Neural cell (in vitro differentiated cells): ENCODE measurements at regions not wholly inside any gene's neighbourhood (a gene's known extent, or its start where the extent isn't known, plus 50 kb on each side); places are given as distances from the start of the nearest gene placed in this dataset.
A peak's percentile ranks its signal among the peaks of the same experiment; 100 is the strongest.

Experiments
- H2AFZ ChIP-seq: fragments of 200-600, 300-800 bp; sonication (generic), shearing (Covaris generic); 2 replicates; pipeline ENCODE4 v1.6.0; 2014; ENCODE audit warnings: low read depth, mild to moderate bottlenecking, antibody characterized with exemption, low read length, moderate library complexity
- H3F3A ChIP-seq: fragments of 200-600 bp; shearing (Covaris generic); 2 replicates; pipeline ENCODE4 v1.6.1; 2016; ENCODE audit warnings: mild to moderate bottlenecking, moderate library complexity, mixed read lengths, antibody characterized with exemption, low read length; ENCODE audit not compliant: insufficient read depth, poor library complexity, severe bottlenecking
- H3K27ac ChIP-seq: fragments of 200-600, 300-800 bp; sonication (generic), shearing (Covaris generic); 2 replicates; pipeline ENCODE4 v1.5.1; 2014; ENCODE audit warnings: mild to moderate bottlenecking, low read length, moderate library complexity
- H3K27me3 ChIP-seq: fragments of 300-800, 200-600 bp; sonication (generic), shearing (Covaris generic); 2 replicates; pipeline ENCODE4 v1.6.0; 2014; ENCODE audit warnings: mild to moderate bottlenecking, low read depth, low read length, moderate library complexity; ENCODE audit not compliant: insufficient read depth
- H3K36me3 ChIP-seq: fragments of 300-800, 200-600 bp; sonication (generic), shearing (Covaris generic); 2 replicates; pipeline ENCODE4 v1.5.1; 2014; ENCODE audit warnings: mild to moderate bottlenecking, antibody characterized with exemption, low read length, moderate library complexity; ENCODE audit not compliant: insufficient read depth
- H3K4me2 ChIP-seq: fragments of 300-800, 200-600 bp; sonication (generic), shearing (Covaris generic); 2 replicates; pipeline ENCODE4 v1.6.0; 2014; ENCODE audit warnings: mild to moderate bottlenecking, low read length
- H3K4me3 ChIP-seq: fragments of 300-800, 200-600 bp; sonication (generic), shearing (Covaris generic); 2 replicates; pipeline ENCODE4 v1.5.1; 2014; ENCODE audit warnings: mild to moderate bottlenecking, low read length, moderate library complexity
- H3K79me2 ChIP-seq: fragments of 200-600 bp; shearing (Covaris generic); replicated peaks from 2 replicates; pipeline ENCODE4 v1.6.0; 2014; ENCODE audit warnings: mild to moderate bottlenecking, low read length, moderate library complexity; ENCODE audit not compliant: insufficient read depth
- H3K9ac ChIP-seq: fragments of 300-800, 200-600 bp; sonication (generic), shearing (Covaris generic); 2 replicates; pipeline ENCODE4 v1.6.1; 2016; ENCODE audit warnings: mild to moderate bottlenecking, low read length, mixed read lengths
- H3K9me2 ChIP-seq: fragments of 200-600 bp; shearing (Covaris generic); 2 replicates; pipeline ENCODE4 v1.6.1; 2016; ENCODE audit warnings: mild to moderate bottlenecking, low read length, mixed read lengths; ENCODE audit not compliant: insufficient read depth
- H3K9me3 ChIP-seq: fragments of 200-600, 300-800 bp; sonication (generic), shearing (Covaris generic); 2 replicates; pipeline ENCODE4 v1.6.1; 2016; ENCODE audit warnings: mild to moderate bottlenecking, mixed run types, low read length, moderate library complexity, mixed read lengths
- H4K20me1 ChIP-seq: fragments of 200-600 bp; shearing (Covaris generic); 2 replicates; pipeline ENCODE4 v1.6.1; 2016; ENCODE audit warnings: mild to moderate bottlenecking, mixed run types; ENCODE audit not compliant: insufficient read depth
- CTCF ChIP-seq: fragments of 450-650 bp; IDR thresholded peaks from 2 replicates; pipeline ENCODE4 v1.5.1; 2014; ENCODE audit warnings: antibody characterized with exemption, mild to moderate bottlenecking, moderate library complexity; ENCODE audit not compliant: poor library complexity, severe bottlenecking
- EP300 ChIP-seq: fragments of 450-650 bp; conservative IDR thresholded peaks from 2 replicates; pipeline ENCODE4 v1.6.1; 2014; ENCODE audit warnings: antibody characterized with exemption, mild to moderate bottlenecking, moderate library complexity; ENCODE audit not compliant: poor library complexity, severe bottlenecking
- EZH2 ChIP-seq: fragments of 200-600, 300-800 bp; shearing (Covaris generic), sonication (generic); IDR thresholded peaks from 2 replicates; pipeline ENCODE4 v1.6.1; 2014; ENCODE audit warnings: antibody characterized with exemption, low read length, borderline replicate concordance, mild to moderate bottlenecking; ENCODE audit not compliant: insufficient read depth, poor library complexity, severe bottlenecking
- MXI1 ChIP-seq: fragments of 450-650 bp; conservative IDR thresholded peaks from 2 replicates; pipeline ENCODE4 v1.6.1; 2014; ENCODE audit warnings: antibody characterized with exemption, mild to moderate bottlenecking; ENCODE audit not compliant: poor library complexity, severe bottlenecking
- POLR2AphosphoS5 ChIP-seq: IDR thresholded peaks from 2 replicates; pipeline ENCODE4 v1.6.1; 2012
- RAD21 ChIP-seq: fragments of 450-650 bp; conservative IDR thresholded peaks from 2 replicates; pipeline ENCODE4 v1.6.1; 2014; ENCODE audit warnings: antibody characterized with exemption, mild to moderate bottlenecking, moderate library complexity
- SMC3 ChIP-seq: fragments of 450-650 bp; conservative IDR thresholded peaks from 2 replicates; pipeline ENCODE4 v1.6.1; 2014; ENCODE audit warnings: antibody characterized with exemption, mild to moderate bottlenecking, moderate library complexity; ENCODE audit not compliant: poor library complexity
- TAF1 ChIP-seq: IDR thresholded peaks from 2 replicates; pipeline ENCODE4 v1.6.1; 2012; ENCODE audit warnings: low read depth
- TF ChIP-seq, protein P1 (sequence below): IDR thresholded peaks from 2 replicates; pipeline ENCODE4 v1.6.1; 2012; ENCODE audit warnings: borderline replicate concordance

GRCh38 chr2:14804902-14805301 is 172.4 kb downstream of the LRATD1 start:
- H3K27me3 ChIP-seq = no peaks in the 10 kb centered on the region
- no peak overlapping the region for H3K4me2 ChIP-seq
- peak overlapping the region; percentile 28 for H3K27ac ChIP-seq
- TF ChIP-seq CTCF = no peak
- TF ChIP-seq EZH2 = no peak
- no peak for TF ChIP-seq POLR2AphosphoS5
- TF ChIP-seq, protein P1, sequence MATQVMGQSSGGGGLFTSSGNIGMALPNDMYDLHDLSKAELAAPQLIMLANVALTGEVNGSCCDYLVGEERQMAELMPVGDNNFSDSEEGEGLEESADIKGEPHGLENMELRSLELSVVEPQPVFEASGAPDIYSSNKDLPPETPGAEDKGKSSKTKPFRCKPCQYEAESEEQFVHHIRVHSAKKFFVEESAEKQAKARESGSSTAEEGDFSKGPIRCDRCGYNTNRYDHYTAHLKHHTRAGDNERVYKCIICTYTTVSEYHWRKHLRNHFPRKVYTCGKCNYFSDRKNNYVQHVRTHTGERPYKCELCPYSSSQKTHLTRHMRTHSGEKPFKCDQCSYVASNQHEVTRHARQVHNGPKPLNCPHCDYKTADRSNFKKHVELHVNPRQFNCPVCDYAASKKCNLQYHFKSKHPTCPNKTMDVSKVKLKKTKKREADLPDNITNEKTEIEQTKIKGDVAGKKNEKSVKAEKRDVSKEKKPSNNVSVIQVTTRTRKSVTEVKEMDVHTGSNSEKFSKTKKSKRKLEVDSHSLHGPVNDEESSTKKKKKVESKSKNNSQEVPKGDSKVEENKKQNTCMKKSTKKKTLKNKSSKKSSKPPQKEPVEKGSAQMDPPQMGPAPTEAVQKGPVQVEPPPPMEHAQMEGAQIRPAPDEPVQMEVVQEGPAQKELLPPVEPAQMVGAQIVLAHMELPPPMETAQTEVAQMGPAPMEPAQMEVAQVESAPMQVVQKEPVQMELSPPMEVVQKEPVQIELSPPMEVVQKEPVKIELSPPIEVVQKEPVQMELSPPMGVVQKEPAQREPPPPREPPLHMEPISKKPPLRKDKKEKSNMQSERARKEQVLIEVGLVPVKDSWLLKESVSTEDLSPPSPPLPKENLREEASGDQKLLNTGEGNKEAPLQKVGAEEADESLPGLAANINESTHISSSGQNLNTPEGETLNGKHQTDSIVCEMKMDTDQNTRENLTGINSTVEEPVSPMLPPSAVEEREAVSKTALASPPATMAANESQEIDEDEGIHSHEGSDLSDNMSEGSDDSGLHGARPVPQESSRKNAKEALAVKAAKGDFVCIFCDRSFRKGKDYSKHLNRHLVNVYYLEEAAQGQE = no peak
- no peak for TF ChIP-seq EP300
- no peak for TF ChIP-seq MXI1
- TF ChIP-seq RAD21 = no peak
- TF ChIP-seq SMC3 = no peak
- no peak for TF ChIP-seq TAF1
- H3K36me3 ChIP-seq = no peaks in the 10 kb centered on the region
- H2AFZ ChIP-seq = no peak overlapping the region
- no peaks in the 10 kb centered on the region for H3K9me3 ChIP-seq
- H4K20me1 ChIP-seq = no peaks in the 10 kb centered on the region
- H3K79me2 ChIP-seq = no peaks in the 10 kb centered on the region
- H3K4me3 ChIP-seq = no peak overlapping the region
- H3K9ac ChIP-seq = peak overlapping the region; percentile 4
- H3F3A ChIP-seq = no peaks in the 10 kb centered on the region
- H3K9me2 ChIP-seq = no peaks in the 10 kb centered on the region

- Histone ChIP-seq H2AFZ (no peak overlapping the region), H3K36me3 (no peaks in the 10 kb centered on the region), H3K9me2 (no peaks in the 10 kb centered on the region), H3K4me2 (no peak overlapping the region), H3K9ac (no peak overlapping the region), H3K79me2 (no peaks in the 10 kb centered on the region), H4K20me1 (no peaks in the 10 kb centered on the region), H3K27me3 (no peaks in the 10 kb centered on the region), H3K9me3 (no peaks in the 10 kb centered on the region), H3F3A (no peaks in the 10 kb centered on the region), H3K4me3 (no peak overlapping the region), H3K27ac (no peak overlapping the region)
- TF ChIP-seq MXI1 (no peak), EP300 (no peak), CTCF (no peak), SMC3 (no peak), EZH2 (no peak), RAD21 (no peak), TAF1 (no peak), POLR2AphosphoS5 (no peak)
- TF ChIP-seq, protein P1 = no peak
Measured at GRCh38 chr2:14806613-14807012, 174.1 kb downstream of the LRATD1 start.
